DOHH2 (cell line): ENCODE measurements at regions not wholly inside any gene's neighbourhood (a gene's known extent, or its start where the extent isn't known, plus 50 kb on each side); places are given as distances from the start of the nearest gene placed in this dataset.

Experiments
- H3F3A ChIP-seq: fragments of 200-600 bp; sonication (generic), shearing (Covaris generic); 2 replicates; pipeline ENCODE4 v1.6.0; 2016; ENCODE audit warnings: antibody characterized with exemption, mild to moderate bottlenecking; ENCODE audit not compliant: control insufficient read depth, insufficient read depth
- H3K27ac ChIP-seq: fragments of 200-600 bp; sonication (generic); 2 replicates; pipeline ENCODE4 v1.5.1; 2014; ENCODE audit warnings: low read depth, mild to moderate bottlenecking, low read length, moderate library complexity
- H3K27me3 ChIP-seq: fragments of 200-600 bp; sonication (generic); 2 replicates; pipeline ENCODE4 v1.6.1; 2014; ENCODE audit warnings: mild to moderate bottlenecking, low read length, mixed read lengths; ENCODE audit not compliant: control insufficient read depth
- H3K36me3 ChIP-seq: fragments of 200-600 bp; sonication (generic); 2 replicates; pipeline ENCODE4 v1.6.1; 2014; ENCODE audit warnings: mild to moderate bottlenecking, low read length, moderate library complexity, mixed read lengths; ENCODE audit not compliant: control insufficient read depth
- H3K4me1 ChIP-seq: fragments of 200-600 bp; sonication (generic); 2 replicates; pipeline ENCODE4 v1.6.1; 2014; ENCODE audit warnings: mild to moderate bottlenecking, low read length, mixed read lengths; ENCODE audit not compliant: control insufficient read depth
- H3K4me2 ChIP-seq: fragments of 200-600 bp; sonication (generic); 2 replicates; pipeline ENCODE4 v1.6.0; 2014; ENCODE audit warnings: mild to moderate bottlenecking, low read length, moderate library complexity
- H3K4me3 ChIP-seq: fragments of 200-600 bp; sonication (generic); 2 replicates; pipeline ENCODE4 v1.5.1; 2014; ENCODE audit warnings: mild to moderate bottlenecking, low read length, mixed read lengths
- H3K79me2 ChIP-seq: fragments of 200-600 bp; sonication (generic); 2 replicates; pipeline ENCODE4 v1.6.1; 2014; ENCODE audit warnings: mild to moderate bottlenecking, low read length, mixed read lengths; ENCODE audit not compliant: control insufficient read depth
- H3K9me2 ChIP-seq: fragments of 200-600 bp; sonication (generic); replicated peaks from 2 replicates; pipeline ENCODE4 v1.6.1; 2014; ENCODE audit warnings: mild to moderate bottlenecking, low read length, mixed read lengths; ENCODE audit not compliant: control insufficient read depth
- H3K9me3 ChIP-seq: fragments of 200-600 bp; sonication (generic); 2 replicates; pipeline ENCODE4 v1.6.1; 2014; ENCODE audit warnings: antibody characterized with exemption, low read length, mixed read lengths; ENCODE audit not compliant: control insufficient read depth, insufficient read depth
- H4K20me1 ChIP-seq: fragments of 200-600 bp; sonication (generic); 2 replicates; pipeline ENCODE4 v1.6.0; 2014; ENCODE audit warnings: low read depth, mild to moderate bottlenecking, antibody characterized with exemption, low read length, moderate library complexity; ENCODE audit not compliant: control insufficient read depth, insufficient read depth
- EZH2phosphoT487 ChIP-seq: fragments of 200-600 bp; sonication (generic); IDR thresholded peaks from 2 replicates; pipeline ENCODE4 v1.6.1; 2017; ENCODE audit warnings: borderline replicate concordance, mild to moderate bottlenecking, antibody characterized with exemption, low read length, moderate library complexity, mixed read lengths
- TF ChIP-seq, protein P1 (sequence below): fragments of 200-600 bp; sonication (generic); IDR thresholded peaks from one replicate; pipeline ENCODE4 v1.5.1; 2014; ENCODE audit warnings: antibody characterized with exemption, mild to moderate bottlenecking, low read depth, low read length; ENCODE audit not compliant: poor library complexity, severe bottlenecking

DNA sequence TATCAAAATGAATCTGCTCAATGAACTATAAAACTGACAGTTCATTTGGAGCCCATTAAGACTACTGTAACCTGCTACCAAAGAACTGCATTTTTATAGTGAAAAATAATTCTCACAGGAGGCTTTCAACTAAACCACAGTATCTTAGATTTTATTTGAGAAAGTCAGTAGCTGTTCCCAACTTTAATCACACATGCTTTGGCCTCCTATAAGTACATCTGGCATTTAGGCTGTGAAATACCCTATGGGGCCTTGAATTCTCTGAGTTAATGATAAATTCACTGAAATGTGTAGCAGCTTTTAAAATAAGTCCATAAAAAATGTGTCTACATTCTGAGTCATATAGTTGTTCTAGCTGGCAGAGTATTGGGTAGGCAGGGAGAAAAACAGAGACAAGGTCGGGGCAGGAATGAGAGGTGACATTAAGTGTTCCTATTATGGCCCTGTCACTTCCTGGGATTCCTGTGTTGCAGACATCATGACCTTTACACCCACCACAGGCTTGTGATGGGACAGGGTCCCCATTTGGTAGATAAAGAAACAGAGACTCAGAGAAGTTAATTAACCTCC, 588.8 kb downstream of the REEP3 start:
- Histone ChIP-seq H3K27me3 (no peaks in the 10 kb centered on the region), H3K36me3 (no peaks in the 10 kb centered on the region), H4K20me1 (no peaks in the 10 kb centered on the region), H3K4me3 (no peak overlapping the region), H3K79me2 (no peaks in the 10 kb centered on the region), H3K4me1 (no peaks in the 10 kb centered on the region), H3F3A (no peaks in the 10 kb centered on the region), H3K9me2 (no peaks in the 10 kb centered on the region), H3K27ac (no peak overlapping the region), H3K9me3 (no peaks in the 10 kb centered on the region), H3K4me2 (no peak overlapping the region)
- TF ChIP-seq, protein P1, sequence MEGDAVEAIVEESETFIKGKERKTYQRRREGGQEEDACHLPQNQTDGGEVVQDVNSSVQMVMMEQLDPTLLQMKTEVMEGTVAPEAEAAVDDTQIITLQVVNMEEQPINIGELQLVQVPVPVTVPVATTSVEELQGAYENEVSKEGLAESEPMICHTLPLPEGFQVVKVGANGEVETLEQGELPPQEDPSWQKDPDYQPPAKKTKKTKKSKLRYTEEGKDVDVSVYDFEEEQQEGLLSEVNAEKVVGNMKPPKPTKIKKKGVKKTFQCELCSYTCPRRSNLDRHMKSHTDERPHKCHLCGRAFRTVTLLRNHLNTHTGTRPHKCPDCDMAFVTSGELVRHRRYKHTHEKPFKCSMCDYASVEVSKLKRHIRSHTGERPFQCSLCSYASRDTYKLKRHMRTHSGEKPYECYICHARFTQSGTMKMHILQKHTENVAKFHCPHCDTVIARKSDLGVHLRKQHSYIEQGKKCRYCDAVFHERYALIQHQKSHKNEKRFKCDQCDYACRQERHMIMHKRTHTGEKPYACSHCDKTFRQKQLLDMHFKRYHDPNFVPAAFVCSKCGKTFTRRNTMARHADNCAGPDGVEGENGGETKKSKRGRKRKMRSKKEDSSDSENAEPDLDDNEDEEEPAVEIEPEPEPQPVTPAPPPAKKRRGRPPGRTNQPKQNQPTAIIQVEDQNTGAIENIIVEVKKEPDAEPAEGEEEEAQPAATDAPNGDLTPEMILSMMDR, result no peak
- no peak for TF ChIP-seq EZH2phosphoT487

DNA sequence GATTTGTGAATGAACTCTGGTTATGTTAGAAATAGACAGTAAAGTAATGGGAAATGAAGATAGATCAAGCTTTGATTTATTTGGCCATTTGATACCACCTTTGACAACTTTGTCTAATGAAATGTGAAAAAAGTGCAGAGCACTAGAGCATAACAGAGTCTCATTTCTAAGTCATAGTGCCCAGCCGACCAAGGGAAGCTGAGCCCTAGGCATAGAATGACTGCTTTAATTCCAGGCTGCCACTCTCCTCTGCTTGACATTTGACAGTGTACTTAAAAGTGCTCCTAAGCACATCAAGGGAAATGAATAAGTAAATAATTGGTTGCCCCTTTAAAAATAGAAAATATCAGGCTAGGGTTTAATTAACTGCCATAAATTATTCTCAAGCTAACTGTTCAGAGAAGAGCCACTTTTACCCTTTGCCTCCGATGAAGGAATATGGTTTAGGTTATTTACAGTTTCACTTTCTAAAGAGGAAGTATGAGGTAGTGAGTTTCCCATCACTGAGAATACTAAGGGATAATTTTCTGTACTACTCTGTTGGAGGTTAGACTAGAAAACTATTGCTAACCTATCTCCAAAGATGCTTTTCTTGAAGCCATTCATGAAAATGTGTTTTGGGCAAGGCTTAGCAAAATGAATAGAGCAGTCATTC, 591.6 kb downstream of the REEP3 start:
- H3K27ac ChIP-seq, result no peak overlapping the region
- H3K4me3 ChIP-seq, result no peak overlapping the region
- TF ChIP-seq, protein P1, result no peak
- no peak for TF ChIP-seq EZH2phosphoT487
- no peaks in the 10 kb centered on the region for H4K20me1 ChIP-seq
- H3K4me2 ChIP-seq, result no peak overlapping the region
- no peaks in the 10 kb centered on the region for H3K9me2 ChIP-seq
- no peaks in the 10 kb centered on the region for H3K9me3 ChIP-seq
- no peaks in the 10 kb centered on the region for H3K36me3 ChIP-seq
- H3F3A ChIP-seq, result no peaks in the 10 kb centered on the region
- H3K79me2 ChIP-seq, result no peaks in the 10 kb centered on the region
- no peaks in the 10 kb centered on the region for H3K27me3 ChIP-seq
- H3K4me1 ChIP-seq, result no peaks in the 10 kb centered on the region

DNA sequence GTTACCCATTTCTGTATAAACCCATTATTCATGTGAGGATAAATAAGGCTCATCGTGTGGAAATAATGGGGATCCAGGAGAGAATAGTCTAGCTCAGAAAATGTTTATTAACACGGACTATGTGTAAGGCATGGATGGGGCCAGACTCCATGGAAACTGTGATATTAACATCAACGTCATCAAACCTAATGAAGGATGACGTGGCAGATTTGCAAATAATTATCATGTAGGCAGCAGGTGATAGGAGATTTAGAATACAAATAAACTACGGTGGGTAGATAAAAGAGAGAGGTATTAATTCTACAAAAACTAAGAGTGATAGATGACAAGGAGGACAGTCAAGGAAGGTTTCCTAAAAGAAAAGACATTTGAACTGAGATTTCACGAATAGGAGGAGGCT, 592.2 kb downstream of the REEP3 start:
- no peak overlapping the region for H3K4me3 ChIP-seq
- no peaks in the 10 kb centered on the region for H3K9me2 ChIP-seq
- H4K20me1 ChIP-seq, result no peaks in the 10 kb centered on the region
- H3K79me2 ChIP-seq, result no peaks in the 10 kb centered on the region
- no peaks in the 10 kb centered on the region for H3K4me1 ChIP-seq
- H3K27me3 ChIP-seq, result no peaks in the 10 kb centered on the region
- no peaks in the 10 kb centered on the region for H3K36me3 ChIP-seq
- H3F3A ChIP-seq, result no peaks in the 10 kb centered on the region
- H3K27ac ChIP-seq, result no peak overlapping the region
- no peak overlapping the region for H3K4me2 ChIP-seq
- H3K9me3 ChIP-seq, result no peaks in the 10 kb centered on the region
- TF ChIP-seq, protein P1, result no peak
- no peak for TF ChIP-seq EZH2phosphoT487
